ENCODE measurements at regions not wholly inside any gene's neighbourhood (a gene's known extent, or its start where the extent isn't known, plus 50 kb on each side); places are given as distances from the start of the nearest gene placed in this dataset.
A peak's percentile ranks its signal among the peaks of the same experiment; 100 is the strongest.

GRCh38 chr21:39110431-39110830 is 72.8 kb downstream of the PSMG1 start:
- Histone ChIP-seq H3K9me3 (ENCODE audit: control insufficient read depth in 4 of 4, insufficient read depth in 3 of 4, low read length in 3 of 4) (peaks cover 0 to 2% (median 0%) of the 10 kb centered on the region in 4 donors), H3K27ac (ENCODE audit: low read depth in 1 of 2, low read length in 1 of 2) (no peak overlapping the region), H3K36me3 (ENCODE audit: control insufficient read depth in 4 of 4, insufficient read depth in 4 of 4, low read length in 4 of 4) (no peaks in the 10 kb centered on the region), H3K27me3 (ENCODE audit: control insufficient read depth in 3 of 3, insufficient read depth in 3 of 3, low read length in 2 of 3) (no peaks in the 10 kb centered on the region), H3K4me1 (ENCODE audit: control insufficient read depth in 5 of 5, insufficient read depth in 5 of 5, low read length in 5 of 5) (peaks cover 0 to 36% (median 5%) of the 10 kb centered on the region in 5 donors), H3K9ac (ENCODE audit: insufficient read depth in 1 of 2, low read length in 2 of 2) (no peak overlapping the region), H3K4me3 (no peak overlapping the region)
- peak; percentile 59 to 90 (median 86) for DNase-seq
- no peak for TF ChIP-seq CTCF (IDR thresholded peaks at IDR 0.05; ENCODE audit: control extremely low read depth, extremely low read depth)
- 58 to 73% methylated on average over 4 of the region's 4 CpGs for WGBS, 2 donors
- no peak for ATAC-seq (ENCODE audit: insufficient read depth, low FRiP score)

- Histone ChIP-seq H3K4me3 (no peak overlapping the region), H3K9me3 (ENCODE audit: control insufficient read depth in 4 of 4, insufficient read depth in 3 of 4, low read length in 3 of 4) (peaks cover 0 to 2% (median 0%) of the 10 kb centered on the region in 4 donors), H3K27ac (ENCODE audit: low read depth in 1 of 2, low read length in 1 of 2) (no peak overlapping the region), H3K27me3 (ENCODE audit: control insufficient read depth in 3 of 3, insufficient read depth in 3 of 3, low read length in 2 of 3) (no peaks in the 10 kb centered on the region), H3K36me3 (ENCODE audit: control insufficient read depth in 4 of 4, insufficient read depth in 4 of 4, low read length in 4 of 4) (no peaks in the 10 kb centered on the region), H3K4me1 (ENCODE audit: control insufficient read depth in 5 of 5, insufficient read depth in 5 of 5, low read length in 5 of 5) (peaks cover 0 to 40% (median 5%) of the 10 kb centered on the region in 5 donors), H3K9ac (ENCODE audit: insufficient read depth in 1 of 2, low read length in 2 of 2) (no peak overlapping the region)
- no peak for ATAC-seq (ENCODE audit: insufficient read depth, low FRiP score)
- no peak for DNase-seq
- TF ChIP-seq CTCF (IDR thresholded peaks at IDR 0.05; ENCODE audit: control extremely low read depth, extremely low read depth): no peak
- 95 to 97% methylated on average over 9 of the region's 9 CpGs for WGBS, 2 donors
These were observed 73.5 kb downstream of the PSMG1 start for GRCh38 chr21:39109596-39110210.

GRCh38 chr21:39109163-39109530 is 74.1 kb downstream of the PSMG1 start:
- TF ChIP-seq CTCF (IDR thresholded peaks at IDR 0.05; ENCODE audit: control extremely low read depth, extremely low read depth): no peak
- Histone ChIP-seq H3K4me3 (no peak overlapping the region), H3K27me3 (ENCODE audit: control insufficient read depth in 3 of 3, insufficient read depth in 3 of 3, low read length in 2 of 3) (no peaks in the 10 kb centered on the region), H3K36me3 (ENCODE audit: control insufficient read depth in 4 of 4, insufficient read depth in 4 of 4, low read length in 4 of 4) (no peaks in the 10 kb centered on the region), H3K9me3 (ENCODE audit: control insufficient read depth in 4 of 4, insufficient read depth in 3 of 4, low read length in 3 of 4) (peaks cover 0 to 2% (median 0%) of the 10 kb centered on the region in 4 donors), H3K9ac (ENCODE audit: insufficient read depth in 1 of 2, low read length in 2 of 2) (no peak overlapping the region), H3K27ac (ENCODE audit: low read depth in 1 of 2, low read length in 1 of 2) (no peak overlapping the region), H3K4me1 (ENCODE audit: control insufficient read depth in 5 of 5, insufficient read depth in 5 of 5, low read length in 5 of 5) (peaks cover 0 to 45% (median 7%) of the 10 kb centered on the region in 5 donors)
- ATAC-seq (ENCODE audit: insufficient read depth, low FRiP score) (no peak), DNase-seq (no peak)
- 95 to 97% methylated on average over 6 of the region's 6 CpGs for WGBS, 2 donors

Measured in lung (tissue), 11 donors.